A673 (cell line): ENCODE measurements at regions not wholly inside any gene's neighbourhood (a gene's known extent, or its start where the extent isn't known, plus 50 kb on each side); places are given as distances from the start of the nearest gene placed in this dataset.

Experiments used
- CTCF ChIP-seq: fragments of 300-800, 200-600 bp; sonication (generic); conservative IDR thresholded peaks from 2 replicates; pipeline ENCODE4 v1.5.1; 2017; ENCODE audit warnings: low read depth, mild to moderate bottlenecking, antibody characterized with exemption, low read length, moderate library complexity, mixed read lengths
- EZH2 ChIP-seq: fragments of 200-600 bp; sonication (generic); IDR thresholded peaks from 2 replicates; pipeline ENCODE4 v1.6.1; 2017; ENCODE audit warnings: borderline replicate concordance, low read depth, mild to moderate bottlenecking, mixed read lengths, antibody characterized with exemption, low read length; ENCODE audit not compliant: poor library complexity, severe bottlenecking

GRCh38 chr20:17834804-17835203 is 133.8 kb downstream of the SNX5 start:
- TF ChIP-seq EZH2 (no peak), CTCF (no peak)
